DND-41 (cell line): ENCODE measurements at regions not wholly inside any gene's neighbourhood (a gene's known extent, or its start where the extent isn't known, plus 50 kb on each side); places are given as distances from the start of the nearest gene placed in this dataset.
A peak's percentile ranks its signal among the peaks of the same experiment; 100 is the strongest.

Experiments
- ATAC-seq: fragments of 200-7000 bp; cut with Tn5 transposase; 3 replicates; pipeline ENCODE4 v1.9.1; 2021; ENCODE audit warnings: low read depth; ENCODE audit not compliant: insufficient read depth
- DNase-seq: peaks from one replicate; pipeline ENCODE4 v3.0.0-alpha.2; 2020
- H2AFZ ChIP-seq: 2 replicates; pipeline ENCODE4 v1.6.0; 2012; ENCODE audit warnings: low read depth, low read length
- H3K27ac ChIP-seq: 2 replicates; pipeline ENCODE4 v1.5.1; 2012; ENCODE audit warnings: low read length, inconsistent platforms
- H3K27me3 ChIP-seq: fragments of 200-600 bp; sonication (generic); 2 replicates; pipeline ENCODE4 v1.6.0; 2012; ENCODE audit warnings: low read length, mild to moderate bottlenecking, inconsistent platforms; ENCODE audit not compliant: insufficient read depth, poor library complexity
- H3K36me3 ChIP-seq: 2 replicates; pipeline ENCODE4 v1.5.1; 2012; ENCODE audit warnings: low read length, inconsistent platforms; ENCODE audit not compliant: insufficient read depth
- H3K4me1 ChIP-seq: 2 replicates; pipeline ENCODE4 v1.5.1; 2012; ENCODE audit warnings: mild to moderate bottlenecking, low read length; ENCODE audit not compliant: insufficient read depth
- H3K4me2 ChIP-seq: 2 replicates; pipeline ENCODE4 v1.6.0; 2012; ENCODE audit warnings: mild to moderate bottlenecking, moderate library complexity, low read length, inconsistent platforms; ENCODE audit not compliant: insufficient read depth
- H3K4me3 ChIP-seq, 2 experiments: fragments of 200-600 bp in 1 of 2; shearing (Covaris generic) in 1 of 2; 2 replicates each; pipeline ENCODE4 v1.5.1; 2012 to 2016; ENCODE audit warnings: inconsistent platforms in 2 of 2, low read length in 2 of 2, mild to moderate bottlenecking in 2 of 2, low read depth in 1 of 2, moderate library complexity in 1 of 2
- H3K79me2 ChIP-seq: 2 replicates; pipeline ENCODE4 v1.6.0; 2012; ENCODE audit warnings: low read length, inconsistent platforms; ENCODE audit not compliant: insufficient read depth
- H3K9ac ChIP-seq: 2 replicates; pipeline ENCODE4 v1.6.0; 2012; ENCODE audit warnings: low read depth, mild to moderate bottlenecking, inconsistent platforms, low read length, moderate library complexity
- H3K9me3 ChIP-seq: 2 replicates; pipeline ENCODE4 v1.5.1; 2012; ENCODE audit warnings: low read length, moderate library complexity, mild to moderate bottlenecking, inconsistent platforms; ENCODE audit not compliant: insufficient read depth, severe bottlenecking
- H4K20me1 ChIP-seq: 2 replicates; pipeline ENCODE4 v1.6.0; 2012; ENCODE audit warnings: low read length; ENCODE audit not compliant: insufficient read depth
- EZH2 ChIP-seq: IDR thresholded peaks from 3 replicates; pipeline ENCODE4 v1.6.1; 2012; ENCODE audit warnings: borderline replicate concordance, low read depth, mild to moderate bottlenecking, moderate library complexity, low read length, inconsistent platforms; ENCODE audit not compliant: severe bottlenecking
- TF ChIP-seq, protein P1 (sequence below): IDR thresholded peaks from 2 replicates; pipeline ENCODE4 v1.5.1; 2012; ENCODE audit warnings: borderline replicate concordance, low read length, moderate library complexity, mild to moderate bottlenecking; ENCODE audit not compliant: poor library complexity, severe bottlenecking; ENCODE audit errors: extremely low read depth

DNA sequence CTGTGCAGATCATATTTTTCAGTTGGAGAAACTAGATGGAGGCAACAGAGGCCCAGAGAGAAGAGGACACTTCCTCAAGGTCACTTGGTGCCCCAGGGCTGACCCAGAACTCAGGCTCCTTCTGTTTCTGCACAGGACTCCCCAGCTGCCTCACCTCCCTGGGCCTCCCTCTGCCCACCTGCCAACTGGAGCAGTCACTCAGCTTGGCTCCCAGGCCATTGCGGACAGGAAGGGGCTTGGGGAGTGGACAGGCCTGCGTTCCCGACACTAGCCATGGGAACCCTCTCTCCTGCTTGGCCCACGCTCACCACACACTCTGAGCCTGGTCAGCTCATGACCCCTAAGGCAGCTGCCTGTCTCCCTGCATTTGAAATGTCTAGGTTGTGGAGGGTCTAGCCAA lies 78.1 kb upstream of the BRD7 start:
- no peaks in the 10 kb centered on the region for H3K79me2 ChIP-seq
- no peak overlapping the region for H2AFZ ChIP-seq
- TF ChIP-seq, protein P1, sequence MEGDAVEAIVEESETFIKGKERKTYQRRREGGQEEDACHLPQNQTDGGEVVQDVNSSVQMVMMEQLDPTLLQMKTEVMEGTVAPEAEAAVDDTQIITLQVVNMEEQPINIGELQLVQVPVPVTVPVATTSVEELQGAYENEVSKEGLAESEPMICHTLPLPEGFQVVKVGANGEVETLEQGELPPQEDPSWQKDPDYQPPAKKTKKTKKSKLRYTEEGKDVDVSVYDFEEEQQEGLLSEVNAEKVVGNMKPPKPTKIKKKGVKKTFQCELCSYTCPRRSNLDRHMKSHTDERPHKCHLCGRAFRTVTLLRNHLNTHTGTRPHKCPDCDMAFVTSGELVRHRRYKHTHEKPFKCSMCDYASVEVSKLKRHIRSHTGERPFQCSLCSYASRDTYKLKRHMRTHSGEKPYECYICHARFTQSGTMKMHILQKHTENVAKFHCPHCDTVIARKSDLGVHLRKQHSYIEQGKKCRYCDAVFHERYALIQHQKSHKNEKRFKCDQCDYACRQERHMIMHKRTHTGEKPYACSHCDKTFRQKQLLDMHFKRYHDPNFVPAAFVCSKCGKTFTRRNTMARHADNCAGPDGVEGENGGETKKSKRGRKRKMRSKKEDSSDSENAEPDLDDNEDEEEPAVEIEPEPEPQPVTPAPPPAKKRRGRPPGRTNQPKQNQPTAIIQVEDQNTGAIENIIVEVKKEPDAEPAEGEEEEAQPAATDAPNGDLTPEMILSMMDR: no peak
- no peak for TF ChIP-seq EZH2
- H3K9me3 ChIP-seq: peaks cover 7% of the 10 kb centered on the region
- no peaks in the 10 kb centered on the region for H3K4me1 ChIP-seq
- no peaks in the 10 kb centered on the region for H3K27me3 ChIP-seq
- no peak overlapping the region for H3K27ac ChIP-seq
- no peak overlapping the region for H3K4me2 ChIP-seq
- no peak for ATAC-seq
- no peak for DNase-seq
- H3K9ac ChIP-seq: no peak overlapping the region
- H4K20me1 ChIP-seq: no peaks in the 10 kb centered on the region
- no peaks in the 10 kb centered on the region for H3K36me3 ChIP-seq
- no peak overlapping the region for H3K4me3 ChIP-seq

DNA sequence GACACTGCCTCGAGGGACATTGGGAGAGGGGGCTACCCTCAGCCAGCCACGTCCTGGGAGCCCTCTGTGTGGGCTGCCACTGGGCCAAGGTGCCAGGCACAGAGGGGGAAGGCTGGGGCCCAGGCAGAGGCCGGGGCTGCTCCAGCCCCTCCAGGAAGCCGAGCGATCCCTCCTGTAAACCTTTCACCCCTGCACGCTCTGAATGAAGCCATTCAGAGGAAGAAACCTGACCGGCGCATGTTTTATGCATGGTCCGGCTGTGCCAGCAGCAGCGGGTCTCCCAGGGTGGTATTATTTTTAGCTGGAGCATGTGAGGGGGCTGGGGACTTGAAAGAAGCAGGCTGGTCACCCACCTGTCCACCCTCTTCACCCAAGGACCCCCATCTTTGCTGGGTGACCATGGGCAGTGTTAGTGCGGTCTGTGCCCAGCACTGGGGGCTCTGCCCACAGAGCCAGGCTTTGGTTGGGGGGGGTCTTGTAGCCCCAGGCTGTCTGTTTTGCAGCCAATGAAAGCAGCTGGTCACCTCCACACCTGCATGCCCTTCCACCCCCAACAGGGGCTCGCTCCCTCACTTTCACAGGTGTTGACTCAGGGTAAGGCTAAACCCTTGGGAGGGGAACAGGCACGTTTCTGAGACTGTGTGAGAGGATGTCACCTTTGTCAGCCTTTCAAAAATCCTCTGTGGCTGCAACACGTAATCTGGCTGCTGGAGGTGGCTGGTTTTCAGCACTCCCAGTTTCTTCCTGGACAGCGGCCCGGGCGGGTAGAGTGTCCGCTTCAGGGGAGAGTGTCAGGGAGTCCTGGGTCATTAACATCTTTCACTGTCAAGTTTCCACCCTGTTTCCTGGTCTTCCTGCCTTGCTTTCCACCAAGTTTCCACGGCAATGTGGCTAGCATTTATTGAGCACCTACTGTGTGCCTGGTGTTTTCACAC lies 77.1 kb upstream of the BRD7 start:
- H3K4me2 ChIP-seq: no peak overlapping the region
- DNase-seq (no peak), ATAC-seq (no peak)
- H2AFZ ChIP-seq: no peak overlapping the region
- H3K36me3 ChIP-seq: no peaks in the 10 kb centered on the region
- TF ChIP-seq, protein P1: no peak
- no peak for TF ChIP-seq EZH2
- H3K9ac ChIP-seq: no peak overlapping the region
- H3K4me3 ChIP-seq: no peak overlapping the region
- H3K27me3 ChIP-seq: no peaks in the 10 kb centered on the region
- no peaks in the 10 kb centered on the region for H3K4me1 ChIP-seq
- H4K20me1 ChIP-seq: no peaks in the 10 kb centered on the region
- H3K9me3 ChIP-seq: peaks cover 17% of the 10 kb centered on the region
- no peaks in the 10 kb centered on the region for H3K79me2 ChIP-seq
- no peak overlapping the region for H3K27ac ChIP-seq

DNA sequence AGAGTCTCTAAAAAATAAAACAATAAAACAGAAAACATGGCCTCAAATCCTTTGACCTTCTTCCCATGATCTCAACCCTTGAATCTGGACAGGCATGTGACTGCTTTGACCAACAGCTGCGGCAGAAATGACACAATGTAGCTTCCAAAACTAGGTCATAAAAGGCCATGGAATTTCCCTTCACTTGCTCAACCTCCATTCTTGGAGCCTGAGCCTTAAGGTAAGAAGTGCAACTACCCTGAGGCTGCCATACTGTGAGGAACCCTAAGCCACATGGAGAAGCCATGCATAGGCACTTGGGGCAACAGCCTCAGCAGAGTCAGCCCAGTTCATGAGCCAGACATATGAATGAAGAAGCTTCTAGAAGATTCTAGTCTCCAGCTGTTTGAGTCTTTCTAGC lies 75.7 kb upstream of the BRD7 start:
- ATAC-seq (no peak), DNase-seq (no peak)
- H3K27ac ChIP-seq: no peak overlapping the region
- H3K9ac ChIP-seq: no peak overlapping the region
- H3K79me2 ChIP-seq: no peaks in the 10 kb centered on the region
- no peaks in the 10 kb centered on the region for H4K20me1 ChIP-seq
- no peaks in the 10 kb centered on the region for H3K36me3 ChIP-seq
- TF ChIP-seq, protein P1: no peak
- no peak for TF ChIP-seq EZH2
- H3K4me1 ChIP-seq: no peaks in the 10 kb centered on the region
- H2AFZ ChIP-seq: no peak overlapping the region
- no peak overlapping the region for H3K4me2 ChIP-seq
- peaks cover 23% of the 10 kb centered on the region for H3K9me3 ChIP-seq
- no peak overlapping the region for H3K4me3 ChIP-seq
- no peaks in the 10 kb centered on the region for H3K27me3 ChIP-seq

DNA sequence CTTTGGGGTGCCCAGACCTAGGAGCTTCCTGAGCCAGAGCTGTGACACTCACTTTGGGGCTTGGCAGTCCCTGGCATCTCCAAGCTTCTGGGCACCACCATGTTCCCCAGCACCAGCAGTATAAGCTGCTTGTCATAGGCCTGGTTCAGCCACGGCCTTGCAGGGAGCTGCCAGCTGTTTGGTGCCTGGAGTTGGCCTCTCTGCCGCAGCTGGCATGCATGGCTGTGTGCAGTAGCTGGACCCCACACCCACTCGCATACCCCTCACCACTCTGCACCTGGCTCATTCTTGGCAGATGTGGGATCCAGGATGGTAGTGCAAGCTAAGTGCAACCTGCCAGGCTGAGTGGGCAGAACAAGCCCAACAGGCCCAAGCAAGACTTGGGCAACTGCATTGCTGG lies 73.4 kb upstream of the BRD7 start:
- H3K79me2 ChIP-seq: no peaks in the 10 kb centered on the region
- H3K9me3 ChIP-seq: peaks cover 32% of the 10 kb centered on the region
- H3K36me3 ChIP-seq: no peaks in the 10 kb centered on the region
- H2AFZ ChIP-seq: no peak overlapping the region
- H4K20me1 ChIP-seq: no peaks in the 10 kb centered on the region
- H3K4me2 ChIP-seq: no peak overlapping the region
- H3K4me3 ChIP-seq: peak overlapping the region in 1 of 2 experiments; percentile 4; a peak in 1 of 4 replicates
- H3K4me1 ChIP-seq: no peaks in the 10 kb centered on the region
- no peak overlapping the region for H3K27ac ChIP-seq
- no peak for TF ChIP-seq EZH2
- TF ChIP-seq, protein P1: no peak
- ATAC-seq (no peak), DNase-seq (no peak)
- no peak overlapping the region for H3K9ac ChIP-seq
- no peaks in the 10 kb centered on the region for H3K27me3 ChIP-seq
